Astrocyte of the cerebellum (primary cell): ENCODE measurements at regions not wholly inside any gene's neighbourhood (a gene's known extent, or its start where the extent isn't known, plus 50 kb on each side); places are given as distances from the start of the nearest gene placed in this dataset.
"Not testable (repeated sequence)": the region's sequence is repeated elsewhere in the genome, so short reads cannot be mapped to it uniquely, and the experiment has no call there.

Experiments
- DNase-seq: peaks from one replicate; pipeline ENCODE4 v3.0.0-alpha.2; 2011; ENCODE audit warnings: low read depth
- H3K4me3 ChIP-seq: 2 replicates; pipeline ENCODE4 v1.5.1; 2011; ENCODE audit warnings: mild to moderate bottlenecking, low read depth, low read length, moderate library complexity
- CTCF ChIP-seq: IDR thresholded peaks from 2 replicates; pipeline ENCODE4 v1.5.1; 2012; ENCODE audit warnings: low read length, low read depth, moderate library complexity, mild to moderate bottlenecking; ENCODE audit errors: missing control alignments
- in situ Hi-C: cut with HindIII; loops from 2 replicates; pipeline ENCODE4 v1.10.0; 2017; ENCODE audit warnings: low sequenced_read_pairs

- in situ Hi-C loops: no loop called here
- no peak overlapping the region for H3K4me3 ChIP-seq
- DNase-seq: no peak
- TF ChIP-seq CTCF: no peak
Observed at GRCh38 chr13:79992111-79992510, 348.8 kb downstream of the SPRY2 start.

- no peak for TF ChIP-seq CTCF
- DNase-seq: no peak
- no peak overlapping the region for H3K4me3 ChIP-seq
- in situ Hi-C loops: no loop called here
Observed at GRCh38 chr13:79990048-79990447, 350.9 kb downstream of the SPRY2 start.

- no peak for TF ChIP-seq CTCF
- H3K4me3 ChIP-seq: no peak overlapping the region
- DNase-seq: no peak
- in situ Hi-C loops: no loop called here
Observed at GRCh38 chr13:79989217-79989661, 351.7 kb downstream of the SPRY2 start.

- in situ Hi-C loops: no loop called here
- DNase-seq: no peak
- H3K4me3 ChIP-seq: no peak overlapping the region
- TF ChIP-seq CTCF: no peak
Observed at GRCh38 chr13:79988573-79988972, 352.4 kb downstream of the SPRY2 start.

- no peak for TF ChIP-seq CTCF
- H3K4me3 ChIP-seq: no peak overlapping the region
- in situ Hi-C loops: no loop called here
- DNase-seq: no peak
Observed at GRCh38 chr13:79987761-79988160, 353.2 kb downstream of the SPRY2 start.

- no peak for DNase-seq
- TF ChIP-seq CTCF: no peak
- no peak overlapping the region for H3K4me3 ChIP-seq
- in situ Hi-C loops: no loop called here
Observed at GRCh38 chr13:79987323-79987722, 353.6 kb downstream of the SPRY2 start.

GRCh38 chr13:79986890-79987289, 354.0 kb downstream of the SPRY2 start:
- TF ChIP-seq CTCF: no peak
- DNase-seq: no peak
- in situ Hi-C loops: no loop called here
- H3K4me3 ChIP-seq: no peak overlapping the region

GRCh38 chr13:79974935-79975650, 365.8 kb downstream of the SPRY2 start:
- DNase-seq, in situ Hi-C loops, H3K4me3 ChIP-seq: not testable (repeated sequence)
